SK-N-SH (cell line): ENCODE measurements at regions not wholly inside any gene's neighbourhood (a gene's known extent, or its start where the extent isn't known, plus 50 kb on each side); places are given as distances from the start of the nearest gene placed in this dataset.

Experiments
- CTCF ChIA-PET: fragments of 300-600, 350-600 bp; formaldehyde crosslinking; extraction: SDS; loops from one replicate; lab custom pipeline; 2021; lab: Yijun Ruan, JAX
- POLR2A ChIA-PET: fragments of 350-600 bp; sonication (Branson Sonifier 250); formaldehyde crosslinking; extraction: SDS; loops from one replicate; lab custom pipeline; 2020; ENCODE audit warnings: antibody characterized with exemption, inconsistent platforms; lab: Yijun Ruan, JAX
- DNase-seq: peaks from one replicate; pipeline ENCODE4 v3.0.0; 2012
- H2AFZ ChIP-seq: fragments of 200-600 bp; sonication (generic); 2 replicates; pipeline ENCODE4 v1.8.1; 2016; ENCODE audit warnings: antibody characterized with exemption, mild to moderate bottlenecking, low read depth
- H3F3A ChIP-seq: fragments of 200-600 bp; sonication (generic); replicated peaks from 2 replicates; pipeline ENCODE3; 2016; ENCODE audit warnings: antibody characterized with exemption, mild to moderate bottlenecking; ENCODE audit not compliant: insufficient read depth
- H3K27ac ChIP-seq, 2 experiments: fragments of 200-500 bp in 1 of 2; fragments of 200-600 bp in 1 of 2; sonication (Bioruptor generic) in 1 of 2; sonication (generic), shearing (Covaris generic) in 1 of 2; 2 replicates each; pipeline versions ENCODE4 v1.5.1 to v1.6.1; 2014 to 2016; ENCODE audit warnings: low read depth in 2 of 2, inconsistent platforms in 1 of 2, low read length in 1 of 2, mild to moderate bottlenecking in 1 of 2, mixed read lengths in 1 of 2
- H3K27me3 ChIP-seq: fragments of 200-600 bp; sonication (generic), shearing (Covaris generic); 2 replicates; pipeline ENCODE4 v1.6.1; 2016; ENCODE audit warnings: mixed run types; ENCODE audit not compliant: insufficient read depth
- H3K36me3 ChIP-seq, 2 experiments: fragments of 200-500 bp in 1 of 2; fragments of 200-600 bp in 1 of 2; sonication (Bioruptor generic) in 1 of 2; sonication (generic) in 1 of 2; replicated peaks in 1 of 2; 2 replicates each; pipeline versions ENCODE3 to v1.5.1; 2014 to 2016; ENCODE audit warnings: low read length in 1 of 2, mild to moderate bottlenecking in 1 of 2; ENCODE audit not compliant: insufficient read depth in 2 of 2, control insufficient read depth in 1 of 2
- H3K4me1 ChIP-seq, 2 experiments: fragments of 200-500 bp in 1 of 2; fragments of 200-600 bp in 1 of 2; sonication (Bioruptor generic) in 1 of 2; sonication (generic), shearing (Covaris generic) in 1 of 2; 2 replicates each; pipeline versions ENCODE4 v1.5.1 to v1.6.1; 2014 to 2016; ENCODE audit warnings: low read depth in 1 of 2, low read length in 1 of 2, mixed run types in 1 of 2; ENCODE audit not compliant: insufficient read depth in 2 of 2, control insufficient read depth in 1 of 2
- H3K4me2 ChIP-seq: fragments of 200-600 bp; sonication (generic), shearing (Covaris generic); 2 replicates; pipeline ENCODE4 v1.6.1; 2017; ENCODE audit warnings: mixed run types
- H3K4me3 ChIP-seq, 2 experiments: fragments of 200-500 bp in 1 of 2; fragments of 200-600 bp in 1 of 2; sonication (Bioruptor generic) in 1 of 2; sonication (generic), shearing (Covaris generic) in 1 of 2; 2 replicates each; pipeline versions ENCODE4 v1.5.1 to v1.8.1; 2014 to 2016; ENCODE audit warnings: low read depth in 2 of 2, inconsistent platforms in 1 of 2, low read length in 1 of 2, mild to moderate bottlenecking in 1 of 2, mixed read lengths in 1 of 2, moderate library complexity in 1 of 2
- H3K79me2 ChIP-seq: fragments of 200-600 bp; sonication (generic); 2 replicates; pipeline ENCODE4 v1.8.1; 2017; ENCODE audit warnings: mild to moderate bottlenecking; ENCODE audit not compliant: insufficient read depth
- H3K9ac ChIP-seq: fragments of 200-600 bp; sonication (generic); 2 replicates; pipeline ENCODE4 v1.6.1; 2017; ENCODE audit warnings: mixed run types
- H3K9me2 ChIP-seq: fragments of 200-600 bp; sonication (generic); 2 replicates; pipeline ENCODE4 v1.6.1; 2017; ENCODE audit warnings: mixed run types
- H3K9me3 ChIP-seq: fragments of 200-600 bp; sonication (generic); 2 replicates; pipeline ENCODE4 v1.6.1; 2017; ENCODE audit warnings: mixed run types, mild to moderate bottlenecking, moderate library complexity
- H4K20me1 ChIP-seq: fragments of 200-600 bp; sonication (generic); 2 replicates; pipeline ENCODE4 v1.6.1; 2017; ENCODE audit warnings: mild to moderate bottlenecking, mixed run types; ENCODE audit not compliant: insufficient read depth
- CTCF ChIP-seq: fragments of 200-600 bp; sonication (generic); IDR thresholded peaks from 2 replicates; pipeline ENCODE4 v1.6.1; 2017; ENCODE audit warnings: antibody characterized with exemption, mild to moderate bottlenecking, moderate library complexity
- IRF3 ChIP-seq: fragments of 150-350 bp; IDR thresholded peaks from 2 replicates; pipeline ENCODE4 v1.6.1; 2016; ENCODE audit warnings: mild to moderate bottlenecking, low read depth, low read length
- JUND ChIP-seq: IDR thresholded peaks from 2 replicates; pipeline ENCODE4 v1.4.0; 2012
- MAX ChIP-seq: IDR thresholded peaks from 2 replicates; pipeline ENCODE4 v1.4.0; 2012; ENCODE audit warnings: low read depth
- PBX3 ChIP-seq: IDR thresholded peaks from 2 replicates; pipeline ENCODE4; 2012
- RCOR1 ChIP-seq: fragments of 150-350 bp; IDR thresholded peaks from 2 replicates; pipeline ENCODE4 v1.6.1; 2017; ENCODE audit warnings: antibody characterized with exemption, low read length
- RXRA ChIP-seq: IDR thresholded peaks from 2 replicates; pipeline ENCODE4 v1.4.0; 2012; ENCODE audit warnings: low read depth, mild to moderate bottlenecking, borderline replicate concordance
- TCF12 ChIP-seq: IDR thresholded peaks from 2 replicates; pipeline ENCODE4 v1.4.0; 2012
- USF2 ChIP-seq: fragments of 150-350 bp; IDR thresholded peaks from 2 replicates; pipeline ENCODE4 v1.6.1; 2017; ENCODE audit warnings: antibody characterized with exemption, low read length, low read depth, borderline replicate concordance
- ZBTB33 ChIP-seq: IDR thresholded peaks from 2 replicates; pipeline ENCODE4 v1.4.0; 2012; ENCODE audit warnings: low read depth, borderline replicate concordance
- WGBS: methylation state at CpG from one replicate; pipeline ENCODE4 v1.1.6; 2017; ENCODE audit warnings: low lambda C conversion rate; 5-methylcytosine and 5-hydroxymethylcytosine counted together

GRCh38 chr2:242041816-242042215 lies 172.3 kb downstream of the RTP5 start (continued):
- no peak for TF ChIP-seq IRF3

GRCh38 chr2:242043538-242044312 lies 174.2 kb downstream of the RTP5 start:
- peaks cover 13% of the 10 kb centered on the region; the same call in 1 of the 2 replicates for H3K27me3 ChIP-seq
- no peaks in the 10 kb centered on the region for H3K79me2 ChIP-seq
- CTCF ChIA-PET, result no interaction called here

More at GRCh38 chr2:242043538-242044312, 174.2 kb downstream of the RTP5 start:
- no peaks in the 10 kb centered on the region for H3K9me2 ChIP-seq
- no peaks in the 10 kb centered on the region for H3K36me3 ChIP-seq
- no peaks in the 10 kb centered on the region for H4K20me1 ChIP-seq
- DNase-seq, result no peak
- no peaks in the 10 kb centered on the region for H3K9me3 ChIP-seq
- H3K4me3 ChIP-seq, result no peak overlapping the region
- H2AFZ ChIP-seq, result no peak overlapping the region
- no peak overlapping the region for H3K9ac ChIP-seq
- no peak for TF ChIP-seq CTCF
- no peak for TF ChIP-seq TCF12
- TF ChIP-seq USF2, result no peak
- no peak for TF ChIP-seq RCOR1
- TF ChIP-seq ZBTB33, result no peak
- TF ChIP-seq JUND, result no peak
- TF ChIP-seq IRF3, result no peak
- TF ChIP-seq PBX3, result no peak
- no peak for TF ChIP-seq RXRA
- no peak for TF ChIP-seq MAX
- POLR2A ChIA-PET, result no interaction called here
- no peaks in the 10 kb centered on the region for H3K4me1 ChIP-seq
- WGBS, result 33% methylated on average over 13 of the region's 13 CpGs
- no peak overlapping the region for H3K4me2 ChIP-seq
- no peaks in the 10 kb centered on the region for H3F3A ChIP-seq
- no peak overlapping the region for H3K27ac ChIP-seq
